ENCODE measurements at regions not wholly inside any gene's neighbourhood (a gene's known extent, or its start where the extent isn't known, plus 50 kb on each side); places are given as distances from the start of the nearest gene placed in this dataset.
"Not testable (repeated sequence)": the region's sequence is repeated elsewhere in the genome, so short reads cannot be mapped to it uniquely, and the experiment has no call there.

- DNase-seq (ENCODE audit: low read depth): peak; percentile 35
These were observed 55.6 kb upstream of the ABCD3 start for GRCh38 chr1:94362466-94363058.

- DNase-seq (ENCODE audit: low read depth): no peak
These were observed 59.3 kb upstream of the ABCD3 start for GRCh38 chr1:94358630-94359599.

- no peak for DNase-seq (ENCODE audit: low read depth)
These were observed 60.5 kb upstream of the ABCD3 start for GRCh38 chr1:94357661-94358060.

- DNase-seq (ENCODE audit: low read depth): no peak
These were observed 62.7 kb upstream of the ABCD3 start for GRCh38 chr1:94355485-94355980.

- DNase-seq (ENCODE audit: low read depth): no peak
These were observed 66.7 kb upstream of the ABCD3 start for GRCh38 chr1:94351481-94351880.

GRCh38 chr1:94350350-94350924, 67.8 kb upstream of the ABCD3 start:
- DNase-seq (ENCODE audit: low read depth): no peak

GRCh38 chr1:94349853-94350252, 68.3 kb upstream of the ABCD3 start:
- DNase-seq (ENCODE audit: low read depth): no peak

GRCh38 chr1:94348386-94348785, 69.8 kb upstream of the ABCD3 start:
- not testable (repeated sequence) for DNase-seq (ENCODE audit: low read depth)

- DNase-seq (ENCODE audit: low read depth): no peak
These were observed 73.0 kb upstream of the ABCD3 start for GRCh38 chr1:94345148-94345721.

- no peak for DNase-seq (ENCODE audit: low read depth)
These were observed 75.8 kb upstream of the ABCD3 start for GRCh38 chr1:94342416-94342815.

GRCh38 chr1:94339206-94339927, 78.8 kb upstream of the ABCD3 start:
- DNase-seq (ENCODE audit: low read depth): no peak

GRCh38 chr1:94336991-94337390, 81.2 kb upstream of the ABCD3 start:
- DNase-seq (ENCODE audit: low read depth): no peak

- peak; percentile 91 for DNase-seq (ENCODE audit: low read depth)
These were observed 82.2 kb upstream of the ABCD3 start for GRCh38 chr1:94335950-94336349.

- no peak for DNase-seq (ENCODE audit: low read depth)
These were observed 82.7 kb upstream of the ABCD3 start for GRCh38 chr1:94335447-94335846.

- no peak for DNase-seq (ENCODE audit: low read depth)
These were observed 83.4 kb upstream of the ABCD3 start for GRCh38 chr1:94334764-94335163.

GRCh38 chr1:94332952-94333351, 85.2 kb upstream of the ABCD3 start:
- DNase-seq (ENCODE audit: low read depth): peak; percentile 72

GRCh38 chr1:94332516-94332915, 85.7 kb upstream of the ABCD3 start:
- no peak for DNase-seq (ENCODE audit: low read depth)

GRCh38 chr1:94329986-94330385, 88.2 kb upstream of the ABCD3 start:
- peak; percentile 53 for DNase-seq (ENCODE audit: low read depth)

GRCh38 chr1:94329276-94329675, 88.9 kb upstream of the ABCD3 start:
- DNase-seq (ENCODE audit: low read depth): no peak

GRCh38 chr1:94327001-94327690, 89.8 kb upstream of the ARHGAP29 start:
- DNase-seq (ENCODE audit: low read depth): peak; percentile 80

GRCh38 chr1:94326329-94326728, 88.9 kb upstream of the ARHGAP29 start:
- DNase-seq (ENCODE audit: low read depth): no peak
